Stimulated activated CD8-positive, alpha-beta memory T cell treated with anti-CD3 and anti-CD28 coated beads, Interleukin-15, amount 100 ng/mL, for 24 hours (primary cell): ENCODE measurements at regions not wholly inside any gene's neighbourhood (a gene's known extent, or its start where the extent isn't known, plus 50 kb on each side); places are given as distances from the start of the nearest gene placed in this dataset.

Source experiments
- DNase-seq: peaks from one replicate; pipeline ENCODE4 v3.0.0-alpha.2; 2020; ENCODE audit warnings: low read depth

GRCh38 chr15:69626095-69627066, 173.8 kb downstream of the RPLP1 start:
- no peak for DNase-seq

- DNase-seq, result no peak
These were observed 175.0 kb downstream of the RPLP1 start for GRCh38 chr15:69627548-69628158.

GRCh38 chr15:69628256-69629093, 175.9 kb downstream of the RPLP1 start:
- DNase-seq, result no peak

GRCh38 chr15:69629631-69630161, 177.1 kb downstream of the RPLP1 start:
- no peak for DNase-seq

- no peak for DNase-seq
These were observed 178.4 kb downstream of the RPLP1 start for GRCh38 chr15:69631005-69631404.

- DNase-seq, result no peak
These were observed 179.4 kb downstream of the RPLP1 start for GRCh38 chr15:69631978-69632377.

- DNase-seq, result no peak
These were observed 182.2 kb downstream of the RPLP1 start for GRCh38 chr15:69634860-69635259.

- no peak for DNase-seq
These were observed 183.7 kb downstream of the RPLP1 start for GRCh38 chr15:69636169-69636915.

- DNase-seq, result no peak
These were observed 185.2 kb downstream of the RPLP1 start for GRCh38 chr15:69637818-69638217.

GRCh38 chr15:69643476-69643875, 190.9 kb downstream of the RPLP1 start:
- DNase-seq, result no peak

- DNase-seq, result no peak
These were observed 191.4 kb downstream of the RPLP1 start for GRCh38 chr15:69643971-69644370.

GRCh38 chr15:69644876-69645275, 192.3 kb downstream of the RPLP1 start:
- DNase-seq, result no peak

GRCh38 chr15:69647142-69647513, 194.5 kb downstream of the RPLP1 start:
- no peak for DNase-seq

- no peak for DNase-seq
These were observed 195.6 kb downstream of the RPLP1 start for GRCh38 chr15:69648212-69648611.

- no peak for DNase-seq
These were observed 196.4 kb downstream of the RPLP1 start for GRCh38 chr15:69648775-69649735.

GRCh38 chr15:69652293-69652692, 199.7 kb downstream of the RPLP1 start:
- DNase-seq, result no peak

- no peak for DNase-seq
These were observed 200.2 kb downstream of the RPLP1 start for GRCh38 chr15:69652751-69653305.

- DNase-seq, result no peak
These were observed 200.7 kb downstream of the RPLP1 start for GRCh38 chr15:69653306-69653705.

- DNase-seq, result no peak
These were observed 201.2 kb downstream of the RPLP1 start for GRCh38 chr15:69653846-69654245.
